GM23338 (cell line): ENCODE measurements at regions not wholly inside any gene's neighbourhood (a gene's known extent, or its start where the extent isn't known, plus 50 kb on each side); places are given as distances from the start of the nearest gene placed in this dataset.

Experiments used
- ATAC-seq: fragments of 200-7000 bp; cut with Tn5 transposase; 3 replicates; pipeline ENCODE4 v1.9.1; 2020
- DNase-seq: peaks from one replicate; pipeline ENCODE4 v3.0.0-alpha.2; 2015; ENCODE audit warnings: low spot score
- H2AFZ ChIP-seq: fragments of 200-600 bp; sonication (generic); 2 replicates; pipeline ENCODE4 v1.8.0; 2016; ENCODE audit warnings: antibody characterized with exemption, mild to moderate bottlenecking, moderate library complexity
- H3F3A ChIP-seq: fragments of 200-600 bp; sonication (generic); replicated peaks from 2 replicates; pipeline ENCODE4 v1.8.0; 2017; ENCODE audit warnings: antibody characterized with exemption, mixed run types, low read depth
- H3K27ac ChIP-seq: fragments of 200-600 bp; sonication (generic); 2 replicates; pipeline ENCODE4 v1.6.1; 2016; ENCODE audit warnings: low read depth
- H3K27me3 ChIP-seq: fragments of 200-600 bp; sonication (generic); 2 replicates; pipeline ENCODE4 v1.8.0; 2016; ENCODE audit warnings: mild to moderate bottlenecking, mixed run types, moderate library complexity; ENCODE audit not compliant: insufficient read depth
- H3K36me3 ChIP-seq: fragments of 200-600 bp; sonication (generic); 2 replicates; pipeline ENCODE4 v1.8.0; 2016; ENCODE audit warnings: mild to moderate bottlenecking; ENCODE audit not compliant: insufficient read depth
- H3K4me1 ChIP-seq: fragments of 200-600 bp; sonication (generic); 2 replicates; pipeline ENCODE4 v1.8.0; 2016; ENCODE audit warnings: mild to moderate bottlenecking, moderate library complexity; ENCODE audit not compliant: insufficient read depth
- H3K4me2 ChIP-seq: fragments of 200-600 bp; sonication (generic); 2 replicates; pipeline ENCODE4 v1.7.1; 2017; ENCODE audit warnings: mixed run types
- H3K4me3 ChIP-seq: fragments of 200-600 bp; sonication (generic); 2 replicates; pipeline ENCODE4 v1.6.1; 2016; ENCODE audit warnings: mixed run types
- H3K79me2 ChIP-seq: fragments of 200-600 bp; sonication (generic); replicated peaks from 2 replicates; pipeline ENCODE4 v1.8.0; 2017; ENCODE audit warnings: mild to moderate bottlenecking; ENCODE audit not compliant: insufficient read depth
- H3K9me2 ChIP-seq: fragments of 200-600 bp; sonication (generic); 2 replicates; pipeline ENCODE4 v1.8.0; 2017; ENCODE audit not compliant: insufficient read depth
- H4K20me1 ChIP-seq: fragments of 200-600 bp; sonication (generic); replicated peaks from 2 replicates; pipeline ENCODE4 v1.8.0; 2017; ENCODE audit warnings: mild to moderate bottlenecking; ENCODE audit not compliant: insufficient read depth
- H3K27ac Mint-ChIP-seq: 2 replicates; pipeline ENCODE4 v1.8.0; 2020; ENCODE audit warnings: inconsistent platforms, mild to moderate bottlenecking, moderate library complexity, mixed read lengths
- H3K27me3 Mint-ChIP-seq: 3 replicates; pipeline ENCODE4 v1.8.0; 2022; ENCODE audit warnings: low read depth, mild to moderate bottlenecking, moderate library complexity, mixed read lengths, inconsistent platforms; ENCODE audit not compliant: insufficient read depth, poor library complexity
- H3K36me3 Mint-ChIP-seq: 3 replicates; pipeline ENCODE4 v1.8.0; 2021; ENCODE audit warnings: low read depth, mild to moderate bottlenecking, inconsistent platforms, moderate library complexity, mixed read lengths
- H3K4me1 Mint-ChIP-seq: 3 replicates; pipeline ENCODE4 v1.8.0; 2020; ENCODE audit warnings: mild to moderate bottlenecking, inconsistent platforms, mixed read lengths
- H3K4me3 Mint-ChIP-seq: 3 replicates; pipeline ENCODE4 v1.8.0; 2021; ENCODE audit warnings: moderate library complexity, mild to moderate bottlenecking, inconsistent platforms, mixed read lengths
- H3K9me3 Mint-ChIP-seq: 3 replicates; pipeline ENCODE4 v1.8.0; 2020; ENCODE audit warnings: moderate library complexity, mild to moderate bottlenecking, inconsistent platforms, mixed read lengths
- CREB1 ChIP-seq: fragments of 250-450 bp; sonication (Bioruptor Pico); IDR thresholded peaks from 2 replicates; pipeline ENCODE4 v1.5.0; 2020; ENCODE audit warnings: low read depth, mild to moderate bottlenecking, moderate library complexity
- CTCF ChIP-seq, 2 experiments: fragments of 200-600 bp in 1 of 2; sonication (generic) in 1 of 2; conservative IDR thresholded peaks; 2 replicates each; pipeline versions ENCODE4 v1.5.1 to v1.6.1; 2016 to 2017; ENCODE audit warnings: antibody characterized with exemption in 2 of 2, low read depth in 2 of 2, mild to moderate bottlenecking in 2 of 2, moderate library complexity in 1 of 2
- EZH2 ChIP-seq: fragments of 200-600 bp; sonication (generic); IDR thresholded peaks from one replicate; pipeline ENCODE4 v1.8.0; 2017; ENCODE audit warnings: antibody characterized with exemption, mild to moderate bottlenecking, low read depth; ENCODE audit not compliant: unreplicated experiment
- NANOG ChIP-seq: IDR thresholded peaks from 2 replicates; pipeline ENCODE4 v1.6.1; 2016; ENCODE audit warnings: antibody characterized with exemption, borderline replicate concordance
- POLR2AphosphoS5 ChIP-seq: IDR thresholded peaks from 2 replicates; pipeline ENCODE4 v1.6.1; 2016; ENCODE audit warnings: antibody characterized with exemption, low read depth
- REST ChIP-seq: IDR thresholded peaks from one replicate; pipeline ENCODE4 v1.6.1; 2018; ENCODE audit warnings: antibody characterized with exemption; ENCODE audit not compliant: unreplicated experiment
- ZNF331 ChIP-seq: fragments of 250-450 bp; sonication (Bioruptor Pico); IDR thresholded peaks from 2 replicates; pipeline ENCODE4 v1.5.0; 2020; ENCODE audit warnings: low read depth, mild to moderate bottlenecking, moderate library complexity
- ZNF462 ChIP-seq: fragments of 250-450 bp; sonication (Bioruptor Pico); IDR thresholded peaks from 2 replicates; pipeline ENCODE4 v1.5.0; 2020; ENCODE audit warnings: mild to moderate bottlenecking, moderate library complexity

GRCh38 chr12:43277651-43278540, 274.1 kb downstream of the ADAMTS20 start:
- no peaks in the 10 kb centered on the region for H3K36me3 ChIP-seq
- H2AFZ ChIP-seq = no peak overlapping the region
- H3K4me3 Mint-ChIP-seq = no peak overlapping the region
- peaks cover 2% of the 10 kb centered on the region for H3K27me3 Mint-ChIP-seq
- H3K27ac ChIP-seq = no peak overlapping the region
- H3K79me2 ChIP-seq = no peaks in the 10 kb centered on the region
- peaks cover 12% of the 10 kb centered on the region for H3K9me3 Mint-ChIP-seq
- DNase-seq (no peak), ATAC-seq (no peak)
- H3K36me3 Mint-ChIP-seq = peaks cover 15% of the 10 kb centered on the region
- H3K4me3 ChIP-seq = no peak overlapping the region
- no peaks in the 10 kb centered on the region for H3K27me3 ChIP-seq
- peaks cover 14% of the 10 kb centered on the region; the same call in 2 of the 3 replicates for H3K4me1 Mint-ChIP-seq
- H3K4me1 ChIP-seq = peaks cover 9% of the 10 kb centered on the region; the same call in 1 of the 2 replicates
- H3K4me2 ChIP-seq = no peak overlapping the region
- H3K27ac Mint-ChIP-seq = no peak overlapping the region
- H3K9me2 ChIP-seq = no peaks in the 10 kb centered on the region; the same call in 1 of the 2 replicates
- no peak for TF ChIP-seq ZNF331 (CRISPR knock-in tag)
- H3F3A ChIP-seq = no peaks in the 10 kb centered on the region
- H4K20me1 ChIP-seq = no peaks in the 10 kb centered on the region

GRCh38 chr12:43273467-43273866, 278.5 kb downstream of the ADAMTS20 start:
- Histone ChIP-seq H3K4me1 (peaks cover 9% of the 10 kb centered on the region; the same call in 1 of the 2 replicates), H3K27ac (no peak overlapping the region), H3K9me2 (no peaks in the 10 kb centered on the region), H3K79me2 (no peaks in the 10 kb centered on the region), H4K20me1 (no peaks in the 10 kb centered on the region), H3K27me3 (no peaks in the 10 kb centered on the region), H3K36me3 (no peaks in the 10 kb centered on the region), H3K4me2 (no peak overlapping the region), H3F3A (no peaks in the 10 kb centered on the region), H2AFZ (no peak overlapping the region), H3K4me3 (no peak overlapping the region)
- peaks cover 2% of the 10 kb centered on the region for H3K27me3 Mint-ChIP-seq
- peaks cover 4% of the 10 kb centered on the region; the same call in 1 of the 3 replicates for H3K36me3 Mint-ChIP-seq
- peaks cover 26% of the 10 kb centered on the region; the same call in 2 of the 3 replicates for H3K4me1 Mint-ChIP-seq
- H3K9me3 Mint-ChIP-seq = peaks cover 2% of the 10 kb centered on the region; the same call in 2 of the 3 replicates
- H3K4me3 Mint-ChIP-seq = no peak overlapping the region
- ATAC-seq (no peak), DNase-seq (no peak)
- no peak overlapping the region for H3K27ac Mint-ChIP-seq
- no peak for TF ChIP-seq NANOG
- TF ChIP-seq CREB1 (CRISPR knock-in tag) = no peak
- no peak for TF ChIP-seq EZH2
- TF ChIP-seq POLR2AphosphoS5 = no peak
- TF ChIP-seq CTCF (conservative IDR thresholded peaks at IDR 0.05; ENCODE audit: low read depth in 2 of 2) = no peak
- TF ChIP-seq ZNF331 (CRISPR knock-in tag) = no peak
- TF ChIP-seq REST = no peak
- TF ChIP-seq ZNF462 (CRISPR knock-in tag) = no peak
